Umbilical cord (tissue), 1 donor: ENCODE measurements at regions not wholly inside any gene's neighbourhood (a gene's known extent, or its start where the extent isn't known, plus 50 kb on each side); places are given as distances from the start of the nearest gene placed in this dataset.
A peak's percentile ranks its signal among the peaks of the same experiment; 100 is the strongest.

Experiments used
- DNase-seq: peaks from one replicate; pipeline ENCODE4 v3.0.0-alpha.2; 2015; ENCODE audit warnings: low spot score

DNA sequence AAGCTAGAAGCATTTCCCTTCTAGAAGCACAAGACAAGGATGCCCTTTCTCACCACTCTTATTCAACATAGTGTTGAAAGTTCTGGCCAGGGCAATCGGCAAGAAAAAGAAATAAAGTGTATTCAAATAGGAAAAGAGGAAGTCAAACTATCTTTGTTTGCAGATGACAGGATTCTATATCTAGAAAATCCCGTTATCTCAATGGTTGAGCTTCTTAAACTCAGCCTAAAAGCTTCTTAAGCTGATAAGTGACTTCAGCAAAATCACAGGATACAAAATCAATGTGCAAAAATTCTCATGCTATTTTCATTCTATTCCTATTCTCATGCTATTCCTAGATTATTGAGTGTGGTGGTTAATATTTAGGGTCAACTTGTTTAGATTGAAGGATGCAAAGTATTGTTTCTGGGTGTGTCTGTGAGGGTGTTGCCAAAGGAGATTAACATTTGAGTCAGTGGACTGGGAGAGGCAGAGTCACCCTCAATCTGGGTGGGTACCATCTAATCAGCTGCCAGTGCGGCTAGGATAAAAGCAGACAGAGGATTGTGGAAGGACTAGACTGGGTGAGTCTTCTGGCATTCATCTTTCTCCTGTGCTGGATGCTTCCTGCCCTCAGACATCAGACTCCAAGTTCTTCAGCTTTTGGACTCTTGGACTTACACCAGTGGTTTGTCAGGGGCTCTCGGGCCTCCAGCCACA, 111.9 kb downstream of the LSMEM1 start:
- DNase-seq, result peak; percentile 52

GRCh38 chr7:112594397-112594796, 113.6 kb downstream of the LSMEM1 start:
- DNase-seq, result peak; percentile 35

- DNase-seq, result peak; percentile 80
Measured at GRCh38 chr7:112596260-112596659, 115.5 kb downstream of the LSMEM1 start.

GRCh38 chr7:112596981-112597380, 116.2 kb downstream of the LSMEM1 start:
- DNase-seq, result no peak

DNA sequence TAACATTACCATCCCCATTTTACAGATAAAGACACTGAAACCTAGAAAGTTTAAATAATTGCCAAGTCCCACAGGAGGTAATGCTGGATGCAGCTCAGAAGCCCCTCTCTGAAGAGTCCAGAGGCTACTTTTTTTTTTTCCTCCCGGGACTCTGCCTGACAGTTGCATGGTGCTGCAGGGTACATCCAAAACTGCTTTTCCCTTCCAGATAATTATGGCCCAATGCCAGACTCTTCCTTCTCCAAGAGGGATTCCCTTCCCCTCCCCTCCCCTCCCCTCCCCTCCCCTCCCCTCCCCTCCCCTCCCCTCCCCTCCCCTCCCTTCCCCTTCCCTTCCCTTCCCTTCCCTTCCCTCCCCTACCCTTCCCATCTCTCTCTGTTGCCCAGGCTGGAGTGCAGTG, 122.9 kb downstream of the LSMEM1 start:
- no peak for DNase-seq

DNA sequence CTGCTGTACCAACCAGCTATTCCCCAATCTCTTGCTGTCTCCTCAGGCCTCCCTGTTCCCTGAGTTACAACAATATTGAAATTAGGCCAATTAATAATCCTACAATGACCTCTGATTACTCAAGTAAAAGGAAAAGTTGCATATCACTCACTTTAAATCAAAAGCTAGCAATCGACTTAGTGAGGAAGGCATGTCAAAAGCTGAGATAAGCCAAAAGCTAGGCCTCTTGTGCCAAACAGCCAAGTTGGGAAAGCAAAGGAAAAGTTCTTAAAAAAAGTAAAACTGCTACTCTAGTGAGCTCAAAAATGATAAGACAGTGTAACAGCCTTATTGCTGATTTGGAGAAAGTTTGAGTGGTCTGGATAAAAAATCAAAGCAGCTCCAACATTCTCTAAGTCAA, 129.8 kb downstream of the LSMEM1 start:
- peak; percentile 65 for DNase-seq

DNA sequence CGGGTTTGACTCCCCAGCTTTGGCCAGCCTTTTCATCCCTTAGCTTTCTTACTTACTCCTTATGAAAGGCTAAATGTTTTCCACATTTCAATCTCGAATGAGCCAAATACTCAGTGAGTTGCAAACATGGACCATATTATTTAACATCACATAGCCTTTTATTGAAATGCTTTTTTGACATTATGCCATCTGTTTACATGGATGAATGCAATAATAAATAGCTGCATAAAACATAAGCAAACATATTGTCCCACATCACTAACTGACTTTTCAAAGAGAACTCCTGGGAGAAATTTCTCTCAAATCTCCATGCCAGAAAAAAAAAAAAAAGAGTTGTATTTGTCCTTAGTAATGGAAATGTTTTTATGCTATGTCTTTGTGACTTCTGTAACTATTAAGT, 134.9 kb downstream of the LSMEM1 start:
- DNase-seq, result no peak

DNA sequence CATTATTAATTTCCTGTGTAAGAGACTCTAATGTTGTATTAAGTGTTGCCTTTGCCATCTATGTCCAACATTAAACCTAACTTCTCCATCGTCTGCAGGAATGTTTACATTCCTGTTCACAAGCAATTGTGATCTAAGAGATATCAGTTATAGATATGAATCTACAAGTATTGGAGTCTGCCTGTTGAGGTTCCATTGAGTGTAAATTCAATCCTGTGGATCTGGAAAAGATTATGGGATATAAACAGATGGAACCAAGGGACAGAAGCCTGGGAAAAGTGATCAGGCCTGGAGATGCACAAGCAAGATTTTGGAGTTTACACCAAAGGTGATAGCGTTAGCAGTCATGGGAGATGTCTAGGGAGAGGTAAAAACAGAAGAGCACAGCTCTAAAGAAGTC, 135.5 kb downstream of the LSMEM1 start:
- DNase-seq, result no peak

- DNase-seq, result no peak
Measured at GRCh38 chr7:112619343-112619742, 138.6 kb downstream of the LSMEM1 start.

GRCh38 chr7:112622159-112622715, 141.4 kb downstream of the LSMEM1 start:
- no peak for DNase-seq

- DNase-seq, result no peak
Measured at GRCh38 chr7:112624416-112624815, 143.6 kb downstream of the LSMEM1 start.

DNA sequence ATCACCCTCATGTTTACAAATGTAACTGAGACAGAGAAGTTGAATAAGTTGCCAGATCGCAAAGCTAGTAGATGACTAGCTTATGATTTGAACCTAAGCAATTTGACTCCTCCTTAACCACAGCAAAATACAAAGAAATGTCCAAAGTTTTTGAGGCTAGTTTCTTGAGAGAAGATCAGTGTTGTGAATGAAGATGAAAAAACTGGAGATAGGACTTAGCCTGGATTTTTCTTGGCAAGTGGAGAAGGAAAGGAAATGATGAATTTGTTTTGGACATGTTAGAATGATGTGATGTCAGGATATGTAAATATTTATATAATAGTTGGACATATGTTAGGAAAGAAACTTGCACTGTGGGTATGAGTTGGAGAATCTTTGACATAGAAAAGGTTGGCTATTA, 149.8 kb downstream of the LSMEM1 start:
- no peak for DNase-seq

DNA sequence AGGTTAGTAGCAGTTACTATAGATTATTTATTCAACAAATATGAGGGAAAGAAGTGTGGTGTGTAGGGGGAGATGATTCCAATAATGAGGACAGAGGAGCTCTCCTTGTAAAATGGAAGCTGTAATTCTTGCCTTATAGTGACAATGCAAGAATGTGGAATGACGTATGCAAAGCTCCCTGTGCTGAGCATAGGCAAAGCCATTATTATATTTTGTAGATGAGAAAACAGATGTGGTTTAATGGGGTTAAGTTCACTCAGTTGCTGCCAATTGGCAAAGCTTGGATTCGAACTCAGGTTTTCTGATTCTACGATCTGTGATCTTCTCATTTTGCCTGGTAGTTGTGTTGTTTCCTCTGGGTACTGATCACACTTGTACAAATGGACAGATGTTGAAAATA, 153.3 kb downstream of the LSMEM1 start:
- no peak for DNase-seq

DNA sequence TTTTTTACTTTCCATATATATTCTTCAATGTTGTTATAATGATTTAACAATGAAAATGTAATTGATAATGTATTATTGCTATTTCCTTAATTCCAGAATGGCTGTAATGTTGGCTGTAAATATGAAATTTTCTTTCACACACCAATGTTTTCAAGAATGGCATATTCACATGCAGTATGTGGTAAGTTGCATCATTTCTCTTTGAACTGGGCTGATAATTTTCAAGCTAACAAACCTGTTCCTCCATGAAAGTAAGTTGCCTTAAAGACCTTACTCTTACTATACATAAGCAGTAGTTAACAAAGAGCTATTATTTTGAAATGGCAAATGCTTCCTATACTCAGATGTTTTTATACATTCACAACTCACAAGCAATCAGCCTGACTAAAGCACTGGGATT, 154.5 kb downstream of the TMEM168 start:
- DNase-seq, result no peak

DNA sequence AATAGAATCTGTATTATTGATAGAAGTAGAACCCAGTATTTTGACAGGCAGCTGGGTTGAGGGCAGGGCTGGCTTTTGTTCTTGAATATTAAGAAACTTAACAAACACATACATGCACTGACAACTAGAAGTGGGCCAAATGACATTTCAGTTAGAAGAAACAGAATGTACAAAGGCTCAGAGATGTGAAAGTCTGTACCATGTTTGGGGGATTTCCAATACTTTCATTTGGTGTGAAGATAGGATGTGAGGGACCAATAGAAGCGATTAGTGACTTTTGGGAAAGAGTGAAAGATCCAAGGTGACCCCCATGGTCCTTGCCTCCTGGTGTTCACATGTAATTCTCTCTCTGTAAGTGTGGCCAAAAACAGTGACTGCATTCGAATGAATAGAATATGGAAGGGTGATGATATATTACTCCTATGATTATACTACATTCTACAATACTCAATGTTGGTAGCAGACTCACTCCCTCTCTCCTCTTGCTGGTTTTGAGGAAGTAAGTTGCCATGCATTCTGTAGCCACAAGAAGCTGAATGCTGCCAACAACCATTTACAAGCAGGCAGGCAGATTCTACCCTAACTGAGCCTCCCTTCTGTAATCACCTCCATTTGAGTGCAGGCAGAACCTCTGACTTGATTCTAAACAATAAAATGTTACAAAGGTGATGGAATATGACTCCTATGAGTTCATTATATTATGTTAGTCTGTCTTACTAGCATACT, 151.4 kb downstream of the TMEM168 start:
- no peak for DNase-seq

- no peak for DNase-seq
Measured at GRCh38 chr7:112640685-112641084, 149.5 kb downstream of the TMEM168 start.

DNA sequence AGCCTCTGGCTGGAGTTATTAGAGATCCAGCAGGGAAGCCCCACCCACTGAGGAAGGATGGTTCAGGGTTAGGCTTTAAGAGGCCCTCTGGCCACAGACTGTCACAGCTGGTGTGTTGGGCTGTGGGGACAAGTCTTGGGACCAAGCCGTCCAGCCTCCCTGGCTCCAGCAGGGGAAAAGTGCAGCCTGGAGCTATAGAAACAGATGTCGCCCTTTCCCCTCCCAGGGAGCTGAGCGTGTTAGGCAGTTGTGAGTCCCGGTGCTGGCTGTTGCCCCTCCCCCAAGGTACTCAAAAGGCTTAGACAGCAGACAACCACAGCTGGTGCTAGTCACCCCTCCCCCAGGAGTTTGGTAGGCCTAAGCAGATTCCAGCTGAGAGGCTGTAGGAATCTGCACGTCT, 143.4 kb downstream of the TMEM168 start:
- no peak for DNase-seq

GRCh38 chr7:112648781-112649180, 141.4 kb downstream of the TMEM168 start:
- no peak for DNase-seq

DNA sequence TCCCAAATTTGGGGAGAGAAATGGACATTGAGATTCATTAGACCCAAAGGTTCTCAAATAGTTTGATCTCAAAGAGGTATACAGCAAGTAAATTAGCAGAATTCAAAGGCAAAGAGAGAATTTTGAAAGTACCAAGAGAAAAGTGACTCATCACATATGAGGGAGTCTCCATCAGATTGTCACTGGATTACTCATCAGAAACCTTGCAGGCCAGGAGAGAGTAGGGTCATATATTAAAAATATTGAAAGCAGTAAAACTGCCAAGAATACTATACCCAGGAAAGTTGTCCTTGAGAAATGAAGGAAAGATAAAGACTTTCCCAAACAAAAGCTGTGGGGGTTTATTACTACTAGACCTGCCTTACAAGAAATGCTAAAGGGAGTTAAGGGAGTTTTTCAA, 140.6 kb downstream of the TMEM168 start:
- no peak for DNase-seq

- DNase-seq, result no peak
Measured at GRCh38 chr7:112654322-112655216, 135.6 kb downstream of the TMEM168 start.

GRCh38 chr7:112665709-112666108, 124.5 kb downstream of the TMEM168 start:
- DNase-seq, result peak; percentile 39

GRCh38 chr7:112668561-112668960, 121.6 kb downstream of the TMEM168 start:
- no peak for DNase-seq
